H9 (cell line): ENCODE measurements at regions not wholly inside any gene's neighbourhood (a gene's known extent, or its start where the extent isn't known, plus 50 kb on each side); places are given as distances from the start of the nearest gene placed in this dataset.

Source experiments
- DNase-seq: peaks from one replicate; pipeline ENCODE4 v3.0.0-alpha.2; 2017
- H2AFZ ChIP-seq: one replicate; pipeline ENCODE4 v1.6.1; 2013; ENCODE audit warnings: mild to moderate bottlenecking, low read length, control low read depth, moderate library complexity
- H2AK5ac ChIP-seq: 2 replicates; pipeline ENCODE4 v1.6.1; 2013; ENCODE audit warnings: low read length, control low read depth, mixed read lengths; ENCODE audit not compliant: insufficient read length
- H2BK120ac ChIP-seq: one replicate; pipeline ENCODE4 v1.6.1; 2013; ENCODE audit warnings: low read depth, mild to moderate bottlenecking, low read length, control low read depth, inconsistent platforms; ENCODE audit not compliant: poor library complexity, severe bottlenecking
- H2BK12ac ChIP-seq: 2 replicates; pipeline ENCODE4 v1.6.1; 2013; ENCODE audit warnings: low read length, control low read depth, mixed read lengths, low read depth; ENCODE audit not compliant: insufficient read length
- H2BK15ac ChIP-seq: 2 replicates; pipeline ENCODE4 v1.6.1; 2013; ENCODE audit warnings: low read depth, low read length, control low read depth
- H2BK20ac ChIP-seq: one replicate; pipeline ENCODE4 v1.6.1; 2013; ENCODE audit warnings: low read depth, mild to moderate bottlenecking, low read length, control low read depth, inconsistent platforms; ENCODE audit not compliant: poor library complexity, severe bottlenecking
- H2BK5ac ChIP-seq: 2 replicates; pipeline ENCODE4 v1.6.1; 2013; ENCODE audit warnings: low read length, control low read depth, mixed read lengths; ENCODE audit not compliant: insufficient read length
- H3K14ac ChIP-seq: 2 replicates; pipeline ENCODE4 v1.6.1; 2013; ENCODE audit warnings: low read length, control low read depth; ENCODE audit not compliant: insufficient read depth
- H3K18ac ChIP-seq: 2 replicates; pipeline ENCODE4 v1.6.1; 2013; ENCODE audit warnings: low read depth, mild to moderate bottlenecking, mixed read lengths, low read length, control low read depth; ENCODE audit not compliant: insufficient read length
- H3K23ac ChIP-seq: 2 replicates; pipeline ENCODE4 v1.6.1; 2013; ENCODE audit warnings: low read length, control low read depth, mixed read lengths, low read depth; ENCODE audit not compliant: insufficient read length
- H3K23me2 ChIP-seq: 2 replicates; pipeline ENCODE4 v1.6.1; 2013; ENCODE audit warnings: low read depth, mild to moderate bottlenecking, mixed read lengths, low read length, control low read depth; ENCODE audit not compliant: insufficient read length, poor library complexity, severe bottlenecking
- H3K27ac ChIP-seq: 2 replicates; pipeline ENCODE4 v1.5.1; 2013; ENCODE audit warnings: low read length, control low read depth, mixed read lengths, low read depth; ENCODE audit not compliant: insufficient read length
- H3K27me3 ChIP-seq: 2 replicates; pipeline ENCODE4 v1.6.1; 2013; ENCODE audit warnings: low read length, control low read depth, inconsistent platforms; ENCODE audit not compliant: insufficient read depth
- H3K4ac ChIP-seq: 2 replicates; pipeline ENCODE4 v1.6.1; 2013; ENCODE audit warnings: low read depth, mild to moderate bottlenecking, control low read depth, inconsistent platforms, low read length, moderate library complexity
- H3K4me1 ChIP-seq: 2 replicates; pipeline ENCODE4 v1.6.1; 2013; ENCODE audit warnings: low read length, control low read depth, inconsistent platforms; ENCODE audit not compliant: insufficient read depth
- H3K4me2 ChIP-seq: 2 replicates; pipeline ENCODE4 v1.6.1; 2013; ENCODE audit warnings: low read length, control low read depth, mixed read lengths; ENCODE audit not compliant: insufficient read length, insufficient read depth
- H3K56ac ChIP-seq: 2 replicates; pipeline ENCODE4 v1.6.1; 2013; ENCODE audit warnings: low read depth, mild to moderate bottlenecking, mixed read lengths, low read length, control low read depth; ENCODE audit not compliant: insufficient read length
- H3K79me1 ChIP-seq: 2 replicates; pipeline ENCODE4 v1.6.1; 2013; ENCODE audit warnings: low read depth, mild to moderate bottlenecking, moderate library complexity, low read length, control low read depth, inconsistent platforms; ENCODE audit not compliant: insufficient read depth, poor library complexity, severe bottlenecking
- H3K79me2 ChIP-seq: 2 replicates; pipeline ENCODE4 v1.6.1; 2013; ENCODE audit warnings: low read length, control low read depth, inconsistent platforms; ENCODE audit not compliant: insufficient read depth
- H3K9ac ChIP-seq: 2 replicates; pipeline ENCODE4 v1.6.1; 2013; ENCODE audit warnings: low read length, control low read depth, mixed read lengths; ENCODE audit not compliant: insufficient read length; ENCODE audit errors: extremely low read depth
- H3K9me3 ChIP-seq: one replicate; pipeline ENCODE4 v1.6.1; 2013; ENCODE audit warnings: low read depth, low read length, inconsistent platforms; ENCODE audit not compliant: control insufficient read depth
- H3T11ph ChIP-seq: one replicate; pipeline ENCODE4 v1.6.1; 2013; ENCODE audit warnings: mild to moderate bottlenecking, low read length, control low read depth, inconsistent platforms
- H4K20me1 ChIP-seq: one replicate; pipeline ENCODE4 v1.6.1; 2013; ENCODE audit not compliant: control insufficient read depth, insufficient read length, insufficient read depth
- H4K5ac ChIP-seq: 2 replicates; pipeline ENCODE4 v1.6.1; 2013; ENCODE audit warnings: low read depth, mild to moderate bottlenecking, mixed read lengths, low read length, control low read depth; ENCODE audit not compliant: insufficient read length
- H4K8ac ChIP-seq: replicated peaks from 2 replicates; pipeline ENCODE4 v1.6.1; 2013; ENCODE audit warnings: low read length, control low read depth, mixed read lengths, low read depth; ENCODE audit not compliant: insufficient read length
- H4K91ac ChIP-seq: 2 replicates; pipeline ENCODE4 v1.6.1; 2013; ENCODE audit warnings: low read depth, mild to moderate bottlenecking, moderate library complexity, mixed read lengths, low read length, control low read depth; ENCODE audit not compliant: insufficient read length
- H3K27ac Mint-ChIP-seq, 3 experiments: 2 replicates in 2 of 3; 3 replicates in 1 of 3; pipeline ENCODE4 v1.8.0; 2020 to 2021; ENCODE audit warnings: mixed read lengths in 3 of 3, mild to moderate bottlenecking in 1 of 3, moderate library complexity in 1 of 3
- H3K27me3 Mint-ChIP-seq: 2 replicates; pipeline ENCODE4 v1.8.0; 2021; ENCODE audit warnings: low read depth, mild to moderate bottlenecking, moderate library complexity, mixed read lengths
- H3K36me3 Mint-ChIP-seq, 3 experiments: 2 replicates in 2 of 3; 3 replicates in 1 of 3; pipeline ENCODE4 v1.8.0; 2020 to 2021; ENCODE audit warnings: low read depth in 3 of 3, mixed read lengths in 3 of 3; ENCODE audit not compliant: insufficient read depth in 1 of 3
- H3K4me1 Mint-ChIP-seq, 2 experiments: 2 replicates each; pipeline ENCODE4 v1.8.0; 2020; ENCODE audit warnings: mixed read lengths in 2 of 2
- H3K4me3 Mint-ChIP-seq, 2 experiments: 2 replicates in 1 of 2; 3 replicates in 1 of 2; pipeline ENCODE4 v1.8.0; 2020 to 2021; ENCODE audit warnings: mild to moderate bottlenecking in 2 of 2, mixed read lengths in 2 of 2, moderate library complexity in 1 of 2
- H3K9me3 Mint-ChIP-seq, 2 experiments: 2 replicates in 1 of 2; 3 replicates in 1 of 2; pipeline ENCODE4 v1.8.0; 2020; ENCODE audit warnings: mild to moderate bottlenecking in 2 of 2, mixed read lengths in 2 of 2, moderate library complexity in 1 of 2
- WGBS: extraction: QIAGEN DNeasy Blood & Tissue Kit; methylation state at CpG from one replicate; pipeline ENCODE4 v1.1.7; 2013; ENCODE audit warnings: missing lambda C conversion rate, low lambda C conversion rate, mixed read lengths; ENCODE audit not compliant: insufficient read length; ENCODE audit errors: extremely low coverage; 5-methylcytosine and 5-hydroxymethylcytosine counted together
- TF ChIP-seq, protein P1 (sequence below): fragments of 200-600 bp; sonication (generic); conservative IDR thresholded peaks from 3 replicates; pipeline ENCODE4 v1.8.0; 2021; ENCODE audit warnings: antibody characterized with exemption, mild to moderate bottlenecking

DNA sequence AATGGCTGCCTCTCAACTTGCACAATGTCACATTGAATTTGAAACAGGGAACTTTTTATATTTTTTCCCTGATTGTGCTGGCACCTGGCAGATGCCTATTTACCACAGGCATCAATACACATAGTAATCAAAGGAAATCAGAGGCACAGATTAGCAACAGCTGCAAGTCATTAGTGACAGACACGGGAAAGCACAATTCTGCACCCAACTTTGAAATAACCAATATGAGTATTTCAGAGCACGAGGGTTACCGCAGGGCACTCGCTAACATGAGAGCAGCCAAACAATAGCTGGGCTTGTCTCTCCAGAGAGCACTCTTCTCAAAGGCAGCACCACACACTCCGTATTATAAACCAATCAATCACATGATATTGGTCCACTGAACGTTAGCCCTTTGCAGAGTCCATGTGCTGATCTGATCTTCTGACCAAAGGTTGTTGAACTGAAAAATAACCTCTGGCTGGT lies 149.5 kb downstream of the RNF144B start:
- H3K14ac ChIP-seq, result no peak overlapping the region
- Mint-ChIP-seq H3K36me3 (no peaks in the 10 kb centered on the region), H3K27ac (no peak overlapping the region), H3K9me3 (no peaks in the 10 kb centered on the region; a peak in 1 of 5 replicates), H3K4me1 (peaks cover 6 to 9% of the 10 kb centered on the region in 2 experiments), H3K27me3 (no peaks in the 10 kb centered on the region), H3K4me3 (no peak overlapping the region)
- H3K9me3 ChIP-seq, result no peaks in the 10 kb centered on the region
- no peak overlapping the region for H2AFZ ChIP-seq
- DNase-seq, result no peak
- no peak overlapping the region for H4K5ac ChIP-seq
- H3K4me2 ChIP-seq, result no peak overlapping the region
- no peak overlapping the region for H2BK15ac ChIP-seq
- H3K18ac ChIP-seq, result no peak overlapping the region
- no peak overlapping the region for H4K8ac ChIP-seq
- H3K56ac ChIP-seq, result no peak overlapping the region
- no peak overlapping the region for H3K23ac ChIP-seq
- H2BK12ac ChIP-seq, result no peak overlapping the region
- H3K79me2 ChIP-seq, result no peaks in the 10 kb centered on the region
- no peaks in the 10 kb centered on the region for H4K20me1 ChIP-seq
- no peak overlapping the region for H3K9ac ChIP-seq
- H3K27ac ChIP-seq, result no peak overlapping the region
- H3T11ph ChIP-seq, result no peak overlapping the region
- TF ChIP-seq, protein P1, sequence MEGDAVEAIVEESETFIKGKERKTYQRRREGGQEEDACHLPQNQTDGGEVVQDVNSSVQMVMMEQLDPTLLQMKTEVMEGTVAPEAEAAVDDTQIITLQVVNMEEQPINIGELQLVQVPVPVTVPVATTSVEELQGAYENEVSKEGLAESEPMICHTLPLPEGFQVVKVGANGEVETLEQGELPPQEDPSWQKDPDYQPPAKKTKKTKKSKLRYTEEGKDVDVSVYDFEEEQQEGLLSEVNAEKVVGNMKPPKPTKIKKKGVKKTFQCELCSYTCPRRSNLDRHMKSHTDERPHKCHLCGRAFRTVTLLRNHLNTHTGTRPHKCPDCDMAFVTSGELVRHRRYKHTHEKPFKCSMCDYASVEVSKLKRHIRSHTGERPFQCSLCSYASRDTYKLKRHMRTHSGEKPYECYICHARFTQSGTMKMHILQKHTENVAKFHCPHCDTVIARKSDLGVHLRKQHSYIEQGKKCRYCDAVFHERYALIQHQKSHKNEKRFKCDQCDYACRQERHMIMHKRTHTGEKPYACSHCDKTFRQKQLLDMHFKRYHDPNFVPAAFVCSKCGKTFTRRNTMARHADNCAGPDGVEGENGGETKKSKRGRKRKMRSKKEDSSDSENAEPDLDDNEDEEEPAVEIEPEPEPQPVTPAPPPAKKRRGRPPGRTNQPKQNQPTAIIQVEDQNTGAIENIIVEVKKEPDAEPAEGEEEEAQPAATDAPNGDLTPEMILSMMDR, result no peak
- no peaks in the 10 kb centered on the region for H3K23me2 ChIP-seq
- no peak overlapping the region for H2BK5ac ChIP-seq
- no peak overlapping the region for H2AK5ac ChIP-seq
- no peak overlapping the region for H2BK120ac ChIP-seq
- no CpG with 5 or more reads among the region's 6 CpGs for WGBS
- no peaks in the 10 kb centered on the region for H3K27me3 ChIP-seq
- H2BK20ac ChIP-seq, result no peak overlapping the region
- H4K91ac ChIP-seq, result no peak overlapping the region
- no peak overlapping the region for H3K4ac ChIP-seq
- H3K79me1 ChIP-seq, result no peaks in the 10 kb centered on the region
- H3K4me1 ChIP-seq, result no peaks in the 10 kb centered on the region
